Spleen (tissue), 7 donors: ENCODE measurements at regions not wholly inside any gene's neighbourhood (a gene's known extent, or its start where the extent isn't known, plus 50 kb on each side); places are given as distances from the start of the nearest gene placed in this dataset.

Experiments used
- CTCF ChIP-seq, 11 experiments: fragments of 200-600 bp in 7 of 11; fragments of 450-650 bp in 4 of 11; sonication (generic) in 4 of 11; IDR thresholded peaks in 8 of 11; conservative IDR thresholded peaks in 3 of 11; 1 replicate in 7 of 11; 2 replicates in 4 of 11; pipeline versions ENCODE4 v1.4.0 to v1.8.0; 2016 to 2021; ENCODE audit warnings: antibody characterized with exemption in 11 of 11, inconsistent platforms in 4 of 11, mild to moderate bottlenecking in 1 of 11
- POLR2A ChIP-seq, 3 donors: fragments of 450-650 bp; IDR thresholded peaks; one replicate each; pipeline ENCODE4 v1.5.1; 2017; ENCODE audit warnings: antibody characterized with exemption in 3 of 3, mild to moderate bottlenecking in 1 of 3
- POLR2AphosphoS5 ChIP-seq, 3 donors: sonication (generic); formaldehyde crosslinking; IDR thresholded peaks; one replicate each; pipeline ENCODE4 v1.5.1; 2017; ENCODE audit warnings: antibody characterized with exemption in 3 of 3
- donor health status: DM: no; HTN: no; CAD: no; lungs with moderate emphysema.
- donor health status: DM: no; HTN: no; CAD: no.
- donor health status: DM: no; HTN: no; CAD: no.

- TF ChIP-seq POLR2A (IDR thresholded peaks at IDR 0.05) (no peak), POLR2AphosphoS5 (IDR thresholded peaks at IDR 0.05) (no peak), CTCF (IDR thresholded peaks at IDR 0.05 in 8 of 11, conservative IDR thresholded peaks at IDR 0.05 in 3 of 11) (no peak)
These were observed 200.5 kb downstream of the FGF9 start for GRCh38 chr13:21871382-21871781.
